Epithelial cell of esophagus (primary cell): ENCODE measurements at regions not wholly inside any gene's neighbourhood (a gene's known extent, or its start where the extent isn't known, plus 50 kb on each side); places are given as distances from the start of the nearest gene placed in this dataset.
"Not testable (repeated sequence)": the region's sequence is repeated elsewhere in the genome, so short reads cannot be mapped to it uniquely, and the experiment has no call there.

Experiments
- DNase-seq: peaks from one replicate; pipeline ENCODE4 v3.0.0; 2010; ENCODE audit warnings: low read depth
- H3K4me3 ChIP-seq: 2 replicates; pipeline ENCODE4 v1.5.1; 2011; ENCODE audit warnings: mild to moderate bottlenecking, low read length, control low read depth
- TF ChIP-seq, protein P1 (sequence below): IDR thresholded peaks from 2 replicates; pipeline ENCODE4 v1.5.1; 2011; ENCODE audit warnings: low read depth, mild to moderate bottlenecking, low read length, control low read depth, inconsistent platforms; ENCODE audit not compliant: insufficient read depth; ENCODE audit errors: missing control alignments

DNA sequence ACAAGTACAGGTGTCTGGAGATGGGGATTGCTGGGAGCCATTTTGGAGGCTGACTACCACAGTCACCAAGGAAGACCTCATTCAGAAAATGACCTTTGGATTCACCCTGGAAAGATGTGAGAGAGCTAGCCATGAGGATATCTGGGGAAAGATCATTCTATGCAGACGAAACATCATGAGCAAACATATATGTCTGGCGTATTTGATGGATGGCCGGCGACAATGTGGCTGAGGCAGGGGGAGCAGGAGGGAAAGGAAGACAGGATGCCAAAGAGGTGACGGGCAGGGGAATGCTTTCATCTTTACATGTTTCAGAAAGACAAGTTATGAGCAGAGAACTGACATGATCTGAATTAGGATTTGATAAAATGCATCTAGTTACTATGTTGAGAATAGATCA lies 61.5 kb upstream of the SOX13 start:
- TF ChIP-seq, protein P1, sequence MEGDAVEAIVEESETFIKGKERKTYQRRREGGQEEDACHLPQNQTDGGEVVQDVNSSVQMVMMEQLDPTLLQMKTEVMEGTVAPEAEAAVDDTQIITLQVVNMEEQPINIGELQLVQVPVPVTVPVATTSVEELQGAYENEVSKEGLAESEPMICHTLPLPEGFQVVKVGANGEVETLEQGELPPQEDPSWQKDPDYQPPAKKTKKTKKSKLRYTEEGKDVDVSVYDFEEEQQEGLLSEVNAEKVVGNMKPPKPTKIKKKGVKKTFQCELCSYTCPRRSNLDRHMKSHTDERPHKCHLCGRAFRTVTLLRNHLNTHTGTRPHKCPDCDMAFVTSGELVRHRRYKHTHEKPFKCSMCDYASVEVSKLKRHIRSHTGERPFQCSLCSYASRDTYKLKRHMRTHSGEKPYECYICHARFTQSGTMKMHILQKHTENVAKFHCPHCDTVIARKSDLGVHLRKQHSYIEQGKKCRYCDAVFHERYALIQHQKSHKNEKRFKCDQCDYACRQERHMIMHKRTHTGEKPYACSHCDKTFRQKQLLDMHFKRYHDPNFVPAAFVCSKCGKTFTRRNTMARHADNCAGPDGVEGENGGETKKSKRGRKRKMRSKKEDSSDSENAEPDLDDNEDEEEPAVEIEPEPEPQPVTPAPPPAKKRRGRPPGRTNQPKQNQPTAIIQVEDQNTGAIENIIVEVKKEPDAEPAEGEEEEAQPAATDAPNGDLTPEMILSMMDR: no peak
- DNase-seq: no peak

DNA sequence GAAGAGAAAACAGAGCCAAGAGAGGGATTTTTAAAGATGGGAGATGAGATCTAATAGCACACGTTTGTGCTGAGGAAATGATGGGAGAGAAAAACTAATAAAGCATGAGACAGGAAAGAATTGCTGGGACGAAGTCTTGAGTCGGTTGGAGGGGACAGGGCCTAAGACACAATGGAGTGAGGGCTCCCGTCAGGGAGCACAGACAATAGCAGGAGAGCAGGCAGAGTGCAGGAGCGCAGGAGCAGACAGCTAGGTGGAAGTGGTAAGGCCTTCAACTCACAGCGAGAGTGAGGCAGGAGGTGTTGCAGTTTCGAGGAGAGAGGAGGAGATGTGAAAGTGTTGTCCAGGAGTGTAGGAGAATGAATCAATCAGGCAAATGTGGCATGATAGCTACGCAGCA lies 59.9 kb upstream of the SOX13 start:
- no peak for DNase-seq
- TF ChIP-seq, protein P1: no peak
- H3K4me3 ChIP-seq: no peak overlapping the region

More for the DNA sequence above, 61.5 kb upstream of the SOX13 start:
- no peak overlapping the region for H3K4me3 ChIP-seq

DNA sequence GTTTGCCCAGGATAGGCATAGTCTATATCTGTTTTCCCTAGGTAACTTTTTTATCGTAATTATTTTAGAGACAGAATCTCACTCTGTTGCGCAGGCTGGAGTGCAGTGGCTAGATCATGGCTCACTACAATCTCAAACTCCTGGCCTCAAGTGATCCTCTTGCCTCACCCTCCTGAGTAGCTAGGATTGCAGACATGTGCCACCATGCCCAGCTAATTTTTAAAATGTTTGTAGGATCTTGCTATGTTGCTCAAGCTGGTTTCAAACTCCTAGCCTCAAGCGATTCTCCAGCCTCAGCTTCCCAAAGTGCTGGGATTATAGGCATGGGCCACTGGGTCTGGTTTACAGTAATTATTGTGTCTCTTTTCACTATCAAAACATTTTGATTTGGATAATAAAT lies 58.6 kb upstream of the SOX13 start:
- H3K4me3 ChIP-seq: no peak overlapping the region
- TF ChIP-seq, protein P1: no peak
- peak; percentile 33 for DNase-seq

DNA sequence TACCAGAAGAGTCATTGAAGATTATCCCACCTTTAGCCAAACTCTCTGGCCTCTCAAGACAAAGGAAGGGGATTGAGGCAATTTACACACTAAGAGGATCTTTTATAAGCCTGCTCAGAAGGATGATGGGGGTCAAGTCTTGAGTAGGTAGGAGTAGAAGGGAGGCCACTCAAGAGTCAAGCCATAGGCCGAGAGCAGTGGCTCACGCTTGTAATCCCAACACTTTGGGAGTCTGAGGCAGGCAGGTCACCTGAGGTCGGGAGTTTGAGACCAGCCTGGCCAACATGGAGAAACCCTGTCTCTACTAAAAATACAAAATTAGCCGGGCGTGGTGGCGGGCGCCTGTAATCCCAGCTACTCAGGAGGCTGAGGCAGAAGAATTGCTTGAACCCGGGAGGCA lies 58.0 kb upstream of the SOX13 start:
- not testable (repeated sequence) for H3K4me3 ChIP-seq, DNase-seq

DNA sequence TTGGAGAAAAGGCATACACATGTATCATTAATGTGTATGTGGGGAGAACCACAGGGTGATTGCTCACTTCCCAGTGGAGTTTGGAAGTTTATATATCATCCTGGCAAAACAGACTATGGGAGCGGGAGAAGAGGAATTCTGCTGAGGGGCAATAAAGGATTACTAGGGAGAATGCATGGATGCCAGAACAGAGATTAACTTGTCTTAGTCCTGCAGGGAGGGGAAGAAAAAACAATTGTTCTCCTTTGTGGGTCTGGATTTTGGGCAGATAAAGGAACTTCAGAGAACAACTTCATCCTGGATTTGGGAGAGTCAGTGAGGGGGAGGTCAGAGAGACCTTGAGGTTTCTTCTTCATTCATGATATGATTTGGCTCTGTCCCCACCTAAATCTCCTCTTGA lies 55.9 kb upstream of the SOX13 start:
- no peak overlapping the region for H3K4me3 ChIP-seq
- TF ChIP-seq, protein P1: no peak
- no peak for DNase-seq

DNA sequence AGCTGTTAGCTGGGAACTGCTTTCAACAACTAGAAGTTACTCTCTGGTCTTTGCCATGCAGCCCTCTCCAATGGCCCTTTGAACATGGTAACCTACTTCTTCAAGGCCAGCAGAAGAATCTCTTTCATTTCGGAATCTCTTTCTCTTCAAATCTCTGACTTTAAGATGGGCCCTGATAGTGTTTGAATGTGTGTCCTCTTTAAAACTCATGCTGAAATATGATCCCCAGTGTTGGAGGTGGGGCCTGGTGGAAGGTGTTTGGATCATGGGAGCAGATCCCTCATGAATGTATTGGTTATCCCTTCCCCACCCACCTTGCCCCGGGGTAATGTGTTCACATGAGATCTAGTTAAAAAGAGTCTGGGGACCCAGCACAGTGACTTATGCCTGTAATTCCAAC lies 54.5 kb upstream of the SOX13 start:
- no peak overlapping the region for H3K4me3 ChIP-seq
- TF ChIP-seq, protein P1: no peak
- no peak for DNase-seq
